SK-N-SH treated with all-trans-retinoic acid at 6 μM for 48 hours (cell line): ENCODE measurements at regions not wholly inside any gene's neighbourhood (a gene's known extent, or its start where the extent isn't known, plus 50 kb on each side); places are given as distances from the start of the nearest gene placed in this dataset.

Source experiments
- ARNTL ChIP-seq: fragments of 450-650 bp; formaldehyde crosslinking; IDR thresholded peaks from 2 replicates; pipeline ENCODE4 v1.5.0; 2020; ENCODE audit warnings: low read depth, mild to moderate bottlenecking, moderate library complexity, borderline replicate concordance
- CSDC2 ChIP-seq: fragments of 250-450 bp; sonication (Bioruptor Pico); IDR thresholded peaks from 2 replicates; pipeline ENCODE4 v1.5.0; 2020; ENCODE audit warnings: mild to moderate bottlenecking, moderate library complexity
- ESRRG ChIP-seq: fragments of 250-450 bp; sonication (Bioruptor Pico); IDR thresholded peaks from 2 replicates; pipeline ENCODE4 v1.6.1; 2021; ENCODE audit warnings: mild to moderate bottlenecking
- OSR1 ChIP-seq: fragments of 250-450 bp; sonication (Bioruptor Pico); IDR thresholded peaks from 2 replicates; pipeline ENCODE4 v1.8.0; 2022; ENCODE audit warnings: moderate library complexity, mild to moderate bottlenecking, inconsistent platforms
- PPARA ChIP-seq: fragments of 250-450 bp; sonication (Bioruptor Pico); IDR thresholded peaks from 2 replicates; pipeline ENCODE4 v1.5.0; 2020; ENCODE audit warnings: mild to moderate bottlenecking, borderline replicate concordance
- TCF4 ChIP-seq: fragments of 250-450 bp; sonication (Bioruptor Pico); IDR thresholded peaks from 2 replicates; pipeline ENCODE4 v1.8.0; 2021; ENCODE audit warnings: mild to moderate bottlenecking, moderate library complexity, borderline replicate concordance
- ZFP30 ChIP-seq: fragments of 450-650 bp; formaldehyde crosslinking; IDR thresholded peaks from 2 replicates; pipeline ENCODE4 v1.5.0; 2022; ENCODE audit warnings: mild to moderate bottlenecking, moderate library complexity
- ZNF565 ChIP-seq: fragments of 450-650 bp; formaldehyde crosslinking; conservative IDR thresholded peaks from 2 replicates; pipeline ENCODE4 v1.5.0; 2020; ENCODE audit warnings: low read depth, mild to moderate bottlenecking, moderate library complexity
- TF ChIP-seq, protein P1 (sequence below): fragments of 250-450 bp; sonication (Bioruptor Pico); IDR thresholded peaks from 2 replicates; pipeline ENCODE4 v1.5.1; 2020; ENCODE audit warnings: low read depth, mild to moderate bottlenecking, moderate library complexity

GRCh38 chr7:46633630-46634240 lies 712.7 kb upstream of the IGFBP3 start:
- no peak for TF ChIP-seq OSR1 (CRISPR knock-in tag)
- TF ChIP-seq PPARA (CRISPR knock-in tag): no peak
- no peak for TF ChIP-seq ZNF565 (CRISPR knock-in tag)
- no peak for TF ChIP-seq CSDC2 (CRISPR knock-in tag)
- TF ChIP-seq ZFP30 (CRISPR knock-in tag): no peak
- TF ChIP-seq ESRRG: no peak
- TF ChIP-seq TCF4: no peak
- TF ChIP-seq, protein P1, sequence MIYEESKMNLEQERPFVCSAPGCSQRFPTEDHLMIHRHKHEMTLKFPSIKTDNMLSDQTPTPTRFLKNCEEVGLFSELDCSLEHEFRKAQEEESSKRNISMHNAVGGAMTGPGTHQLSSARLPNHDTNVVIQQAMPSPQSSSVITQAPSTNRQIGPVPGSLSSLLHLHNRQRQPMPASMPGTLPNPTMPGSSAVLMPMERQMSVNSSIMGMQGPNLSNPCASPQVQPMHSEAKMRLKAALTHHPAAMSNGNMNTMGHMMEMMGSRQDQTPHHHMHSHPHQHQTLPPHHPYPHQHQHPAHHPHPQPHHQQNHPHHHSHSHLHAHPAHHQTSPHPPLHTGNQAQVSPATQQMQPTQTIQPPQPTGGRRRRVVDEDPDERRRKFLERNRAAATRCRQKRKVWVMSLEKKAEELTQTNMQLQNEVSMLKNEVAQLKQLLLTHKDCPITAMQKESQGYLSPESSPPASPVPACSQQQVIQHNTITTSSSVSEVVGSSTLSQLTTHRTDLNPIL (CRISPR knock-in tag): no peak
- no peak for TF ChIP-seq ARNTL (CRISPR knock-in tag)
